Fibroblast of villous mesenchyme (primary cell): ENCODE measurements at regions not wholly inside any gene's neighbourhood (a gene's known extent, or its start where the extent isn't known, plus 50 kb on each side); places are given as distances from the start of the nearest gene placed in this dataset.

ENCODE experiments used
- DNase-seq: peaks from one replicate; pipeline ENCODE4 v3.0.0-alpha.2; 2010; ENCODE audit warnings: low read depth
- H3K4me3 ChIP-seq: 2 replicates; pipeline ENCODE4 v1.5.1; 2011; ENCODE audit warnings: low read depth, mild to moderate bottlenecking, low read length
- TF ChIP-seq, protein P1 (sequence below): IDR thresholded peaks from 2 replicates; pipeline ENCODE4 v1.5.1; 2012; ENCODE audit warnings: low read depth, mild to moderate bottlenecking, low read length; ENCODE audit not compliant: insufficient read depth

DNA sequence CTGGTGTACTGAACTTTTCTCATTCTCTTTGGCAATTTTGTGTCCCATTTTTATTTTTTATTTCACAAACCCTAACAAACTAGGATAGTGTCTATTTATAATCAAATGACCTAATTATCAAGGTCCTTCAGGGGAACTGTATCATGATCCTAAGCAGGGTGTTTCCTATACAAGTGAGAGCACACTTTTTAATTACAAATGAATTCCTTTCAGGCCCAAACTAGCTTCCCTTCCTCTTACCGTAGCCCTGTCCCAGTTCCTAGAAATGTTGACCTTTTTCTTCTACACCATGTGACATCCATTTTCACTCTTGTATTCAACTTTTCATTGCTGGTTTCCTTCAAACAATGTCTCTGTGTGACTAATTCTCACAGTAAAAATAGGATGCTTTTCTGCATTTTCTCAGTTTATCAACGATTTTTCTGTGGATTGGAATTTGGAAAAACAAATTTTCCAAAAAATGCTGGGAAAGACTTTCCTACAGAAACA, 411.4 kb downstream of the CCDC91 start:
- H3K4me3 ChIP-seq = no peak overlapping the region
- TF ChIP-seq, protein P1, sequence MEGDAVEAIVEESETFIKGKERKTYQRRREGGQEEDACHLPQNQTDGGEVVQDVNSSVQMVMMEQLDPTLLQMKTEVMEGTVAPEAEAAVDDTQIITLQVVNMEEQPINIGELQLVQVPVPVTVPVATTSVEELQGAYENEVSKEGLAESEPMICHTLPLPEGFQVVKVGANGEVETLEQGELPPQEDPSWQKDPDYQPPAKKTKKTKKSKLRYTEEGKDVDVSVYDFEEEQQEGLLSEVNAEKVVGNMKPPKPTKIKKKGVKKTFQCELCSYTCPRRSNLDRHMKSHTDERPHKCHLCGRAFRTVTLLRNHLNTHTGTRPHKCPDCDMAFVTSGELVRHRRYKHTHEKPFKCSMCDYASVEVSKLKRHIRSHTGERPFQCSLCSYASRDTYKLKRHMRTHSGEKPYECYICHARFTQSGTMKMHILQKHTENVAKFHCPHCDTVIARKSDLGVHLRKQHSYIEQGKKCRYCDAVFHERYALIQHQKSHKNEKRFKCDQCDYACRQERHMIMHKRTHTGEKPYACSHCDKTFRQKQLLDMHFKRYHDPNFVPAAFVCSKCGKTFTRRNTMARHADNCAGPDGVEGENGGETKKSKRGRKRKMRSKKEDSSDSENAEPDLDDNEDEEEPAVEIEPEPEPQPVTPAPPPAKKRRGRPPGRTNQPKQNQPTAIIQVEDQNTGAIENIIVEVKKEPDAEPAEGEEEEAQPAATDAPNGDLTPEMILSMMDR = no peak
- DNase-seq = no peak

DNA sequence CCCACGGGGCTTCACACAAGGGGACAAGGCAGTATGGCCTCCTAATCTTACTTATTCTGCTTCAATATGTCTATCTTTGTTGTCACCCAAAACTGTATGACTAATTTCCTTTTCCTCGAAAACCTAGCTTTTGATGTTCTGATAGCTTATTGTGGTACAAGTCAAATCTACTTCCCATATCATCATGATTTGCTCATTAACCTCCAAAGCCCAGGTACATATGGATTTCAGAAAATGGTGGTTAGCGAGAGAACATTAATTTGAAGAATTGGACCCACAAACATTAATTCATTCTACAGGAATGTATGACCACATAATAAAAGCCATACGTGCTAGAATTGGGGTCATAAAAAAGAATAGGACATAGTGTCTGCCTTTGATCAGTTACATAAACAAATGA, 412.5 kb downstream of the CCDC91 start:
- TF ChIP-seq, protein P1 = no peak
- DNase-seq = no peak
- H3K4me3 ChIP-seq = no peak overlapping the region

DNA sequence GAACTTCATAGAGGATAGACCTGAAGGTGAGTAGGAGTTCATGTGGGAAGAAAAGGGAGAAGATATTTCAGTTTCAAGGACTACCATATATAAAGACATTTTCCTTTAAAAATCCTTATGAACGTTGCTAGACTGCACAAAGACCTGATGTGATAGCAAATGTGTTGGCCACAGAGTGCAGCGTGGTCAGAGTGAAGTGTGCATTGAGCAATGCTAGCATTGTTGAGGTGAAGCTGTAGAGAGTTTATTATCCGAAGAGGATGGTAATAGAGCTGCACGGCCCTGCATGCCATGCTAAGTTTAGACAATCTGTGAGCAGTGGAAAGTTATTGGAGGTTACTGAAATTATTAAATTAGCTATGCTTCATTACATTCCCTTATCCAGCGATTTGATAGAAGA, 413.0 kb downstream of the CCDC91 start:
- TF ChIP-seq, protein P1 = no peak
- no peak for DNase-seq
- no peak overlapping the region for H3K4me3 ChIP-seq

DNA sequence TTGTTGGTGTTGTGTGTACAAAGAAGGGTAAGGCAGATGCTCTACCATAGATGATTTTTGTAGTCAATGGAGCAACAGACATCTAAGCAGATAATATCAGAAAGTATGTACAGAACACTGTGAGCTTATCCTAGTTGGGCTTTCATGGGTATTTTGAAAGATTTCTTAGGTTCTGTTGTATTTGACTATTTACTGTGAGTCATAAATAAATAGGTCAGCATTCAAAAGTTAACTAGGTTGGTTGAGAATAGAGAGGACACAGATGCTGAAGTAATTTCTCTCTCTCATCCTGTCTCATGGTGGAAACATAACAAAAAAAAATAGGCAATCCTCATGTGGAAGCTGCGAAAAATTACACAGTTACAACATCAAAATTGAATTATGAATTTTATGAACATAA, 413.5 kb downstream of the CCDC91 start:
- H3K4me3 ChIP-seq = no peak overlapping the region
- no peak for DNase-seq
- TF ChIP-seq, protein P1 = no peak

DNA sequence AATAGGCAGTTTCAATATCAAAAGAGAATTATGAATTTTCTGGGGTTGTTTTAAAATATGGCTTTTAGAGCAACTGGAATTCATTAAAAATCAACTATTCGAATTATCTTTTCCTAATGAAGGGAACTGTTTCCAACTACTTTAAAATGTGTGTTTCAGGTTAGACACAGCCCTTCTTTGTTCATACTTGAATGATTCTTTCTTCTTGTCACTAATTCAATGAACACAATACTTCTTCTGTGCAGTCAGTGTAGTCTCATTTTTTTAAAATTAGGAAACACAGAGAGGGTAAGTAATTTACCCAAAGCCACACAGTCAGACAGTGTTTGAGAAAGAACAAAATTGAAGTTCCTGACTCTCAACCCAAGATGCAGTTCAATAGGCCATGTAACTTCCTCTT, 414.0 kb downstream of the CCDC91 start:
- H3K4me3 ChIP-seq = no peak overlapping the region
- no peak for DNase-seq
- TF ChIP-seq, protein P1 = no peak

DNA sequence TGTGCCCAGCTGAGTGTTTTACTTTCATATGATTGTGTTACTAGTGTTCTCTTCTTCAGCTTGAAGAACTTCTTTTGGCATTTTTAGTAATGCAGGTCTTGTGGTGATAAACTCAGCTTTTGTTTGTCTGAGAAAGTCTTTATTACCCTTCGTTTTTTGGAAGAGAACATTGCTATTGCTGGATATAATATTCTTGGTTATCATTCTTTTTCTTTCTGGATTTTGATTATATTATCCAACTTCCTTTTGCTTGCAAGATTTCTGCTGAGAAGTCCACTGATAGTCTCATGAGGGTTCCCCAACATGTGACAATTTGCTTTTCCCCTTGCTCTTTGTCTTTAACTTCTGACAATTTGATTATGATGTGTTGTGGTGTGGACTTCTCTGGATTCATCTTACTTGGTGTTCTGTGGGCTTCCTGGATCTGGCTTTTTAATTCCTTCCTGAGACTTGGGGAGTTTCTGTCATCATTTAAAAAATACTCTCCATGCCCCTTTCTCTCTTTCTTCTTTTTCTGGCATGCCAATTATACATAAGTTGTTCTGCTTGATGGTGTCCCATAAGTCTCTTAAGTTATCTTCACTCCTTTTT, 416.8 kb downstream of the CCDC91 start:
- DNase-seq = no peak
- H3K4me3 ChIP-seq = no peak overlapping the region
- TF ChIP-seq, protein P1 = no peak
